ENCODE measurements at regions not wholly inside any gene's neighbourhood (a gene's known extent, or its start where the extent isn't known, plus 50 kb on each side); places are given as distances from the start of the nearest gene placed in this dataset.

- intact Hi-C loops (cut with DNase I), result no loop called here
- Histone ChIP-seq H3K27ac (no peak overlapping the region), H3K36me3 (no peaks in the 10 kb centered on the region), H3K4me3 (no peak overlapping the region), H3K27me3 (peaks cover 0 to 17% (median 0%) of the 10 kb centered on the region in 3 donors), H3K9me3 (no peaks in the 10 kb centered on the region), H3K4me1 (no peaks in the 10 kb centered on the region)
- DNase-seq, result no peak
- TF ChIP-seq POLR2AphosphoS5 (IDR thresholded peaks at IDR 0.05) (no peak), CTCF (IDR thresholded peaks at IDR 0.05) (no peak), POLR2A (IDR thresholded peaks at IDR 0.05) (no peak), EP300 (IDR thresholded peaks at IDR 0.05) (no peak)
- 33 to 58% methylated on average over 4 of the region's 4 CpGs for WGBS, 2 donors
Observed at GRCh38 chr17:73792994-73793393, 148.7 kb upstream of the SDK2 start.

DNA sequence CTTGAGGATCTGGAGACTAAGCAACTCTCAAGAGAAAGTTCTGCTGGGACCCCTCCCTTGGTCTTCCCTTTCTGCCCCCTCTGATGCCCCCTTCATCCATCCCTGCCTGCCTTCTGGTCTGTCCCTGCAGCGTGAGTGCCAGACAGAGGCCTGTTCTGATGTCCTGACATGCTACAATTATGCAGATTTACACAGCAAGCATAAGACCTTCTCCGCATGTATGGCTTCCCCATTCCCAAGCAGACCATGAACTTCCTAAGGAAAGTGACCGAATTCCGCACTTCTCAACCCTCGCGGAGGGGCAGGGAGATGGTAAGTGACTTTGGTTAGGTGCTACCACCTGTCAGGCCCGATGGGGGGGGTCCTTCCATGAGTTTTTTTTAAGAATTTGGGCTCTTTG is 150.1 kb upstream of the SDK2 start:
- Histone ChIP-seq H3K36me3 (no peaks in the 10 kb centered on the region), H3K27ac (no peak overlapping the region), H3K27me3 (peaks cover 0 to 22% (median 0%) of the 10 kb centered on the region in 3 donors), H3K4me1 (no peaks in the 10 kb centered on the region), H3K9me3 (no peaks in the 10 kb centered on the region), H3K4me3 (no peak overlapping the region)
- WGBS, 2 donors, result 71 to 84% methylated on average over 7 of the region's 7 CpGs
- DNase-seq, result no peak
- intact Hi-C loops (cut with DNase I), result no loop called here
- no peak for TF ChIP-seq CTCF (IDR thresholded peaks at IDR 0.05)
- no peak for TF ChIP-seq POLR2A (IDR thresholded peaks at IDR 0.05)
- no peak for TF ChIP-seq EP300 (IDR thresholded peaks at IDR 0.05)
- TF ChIP-seq POLR2AphosphoS5 (IDR thresholded peaks at IDR 0.05), result no peak

DNA sequence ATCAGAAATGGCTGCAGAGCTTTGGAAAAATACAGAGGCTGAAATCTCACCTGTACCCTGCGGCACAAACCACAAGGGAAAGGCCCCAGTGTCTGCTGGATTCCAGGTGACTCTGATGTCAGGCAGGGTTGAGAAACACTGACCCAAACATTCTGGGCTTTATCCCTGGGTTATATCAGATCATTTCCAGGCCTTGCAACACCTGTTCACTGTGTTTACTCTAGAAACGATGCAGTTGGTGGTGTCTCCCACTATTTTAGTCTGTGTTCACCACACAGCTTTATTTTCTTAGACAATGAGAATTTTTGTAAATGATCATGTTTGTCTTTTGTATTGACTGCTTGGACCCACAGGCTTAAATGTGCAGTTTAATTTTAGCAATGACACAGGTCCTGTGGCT is 151.5 kb upstream of the SDK2 start:
- Histone ChIP-seq H3K4me1 (no peaks in the 10 kb centered on the region), H3K27ac (no peak overlapping the region), H3K36me3 (no peaks in the 10 kb centered on the region), H3K27me3 (peaks cover 0 to 26% (median 0%) of the 10 kb centered on the region in 3 donors), H3K9me3 (no peaks in the 10 kb centered on the region), H3K4me3 (no peak overlapping the region)
- no peak for DNase-seq
- TF ChIP-seq CTCF (IDR thresholded peaks at IDR 0.05), result no peak
- no peak for TF ChIP-seq POLR2AphosphoS5 (IDR thresholded peaks at IDR 0.05)
- TF ChIP-seq POLR2A (IDR thresholded peaks at IDR 0.05), result no peak
- TF ChIP-seq EP300 (IDR thresholded peaks at IDR 0.05), result no peak
- intact Hi-C loops (cut with DNase I), result no loop called here
- 56 to 76% methylated on average over 2 of the region's 2 CpGs for WGBS, 2 donors

DNA sequence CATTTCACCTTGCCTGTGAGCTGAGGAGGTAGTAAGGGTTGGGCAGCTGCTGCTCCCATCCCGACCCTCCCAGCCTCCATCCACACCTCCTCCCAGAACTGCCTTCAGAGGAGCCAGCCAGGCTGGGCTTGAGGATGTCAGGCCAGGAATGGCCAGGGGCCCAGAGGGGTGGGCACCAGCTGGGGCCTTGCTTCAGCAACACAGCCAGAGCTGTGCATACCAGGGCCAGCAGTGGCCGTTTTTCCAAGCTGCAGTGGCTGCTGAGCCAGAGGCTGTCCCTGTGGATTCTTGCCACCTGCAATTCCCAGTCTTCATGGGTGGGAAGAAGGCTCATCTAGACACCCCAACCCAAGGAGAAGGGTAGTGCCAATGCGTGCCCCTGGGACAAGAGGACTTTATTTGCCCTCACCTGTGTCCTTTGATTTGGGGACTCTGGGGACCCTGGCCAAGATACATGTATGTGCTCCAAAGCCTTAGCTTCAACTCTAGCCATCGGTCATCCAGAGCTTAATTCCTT is 153.4 kb upstream of the SDK2 start:
- TF ChIP-seq EP300 (IDR thresholded peaks at IDR 0.05) (no peak), POLR2A (IDR thresholded peaks at IDR 0.05) (no peak), POLR2AphosphoS5 (IDR thresholded peaks at IDR 0.05) (no peak), CTCF (IDR thresholded peaks at IDR 0.05) (no peak)
- intact Hi-C loops (cut with DNase I), result no loop called here
- DNase-seq, result no peak
- Histone ChIP-seq H3K4me3 (no peak overlapping the region), H3K27ac (no peak overlapping the region), H3K9me3 (no peaks in the 10 kb centered on the region), H3K4me1 (no peaks in the 10 kb centered on the region), H3K27me3 (peaks cover 0 to 39% (median 0%) of the 10 kb centered on the region in 3 donors), H3K36me3 (no peaks in the 10 kb centered on the region)
- WGBS, 2 donors, result 61 to 65% methylated on average over 4 of the region's 4 CpGs
